ENCODE measurements at regions not wholly inside any gene's neighbourhood (a gene's known extent, or its start where the extent isn't known, plus 50 kb on each side); places are given as distances from the start of the nearest gene placed in this dataset.

- ChIA-PET POLR2A (no interaction called here), CTCF (no interaction called here)
- no peak for DNase-seq (ENCODE audit: extremely low spot score)
- TF ChIP-seq CTBP1 (IDR thresholded peaks at IDR 0.05; ENCODE audit: borderline replicate concordance), result no peak
- no peak for TF ChIP-seq FOXM1 (IDR thresholded peaks at IDR 0.05; ENCODE audit: borderline replicate concordance)
- TF ChIP-seq L3MBTL2 (conservative IDR thresholded peaks at IDR 0.05), result no peak
- no peak for TF ChIP-seq BHLHE40 (IDR thresholded peaks at IDR 0.05; ENCODE audit: borderline replicate concordance)
- TF ChIP-seq FOXA1 (IDR thresholded peaks at IDR 0.05), result no peak
Measured at GRCh38 chr4:106851726-106852125, 184.4 kb downstream of the DKK2 start.

- TF ChIP-seq HDGF (IDR thresholded peaks at IDR 0.05; ENCODE audit: borderline replicate concordance) (no peak), FOXK2 (IDR thresholded peaks at IDR 0.05) (no peak), BHLHE40 (IDR thresholded peaks at IDR 0.05; ENCODE audit: borderline replicate concordance) (no peak), L3MBTL2 (conservative IDR thresholded peaks at IDR 0.05) (no peak), SP1 (IDR thresholded peaks at IDR 0.05) (no peak), SUZ12 (IDR thresholded peaks at IDR 0.05) (no peak), FOXA1 (IDR thresholded peaks at IDR 0.05) (no peak)
- POLR2A ChIA-PET, result no interaction called here
- no peak for DNase-seq (ENCODE audit: extremely low spot score)
- CTCF ChIA-PET, result no interaction called here
Measured at GRCh38 chr4:106850691-106851090, 185.4 kb downstream of the DKK2 start.

GRCh38 chr4:106835919-106836318 lies 200.2 kb downstream of the DKK2 start:
- TF ChIP-seq ARNT (IDR thresholded peaks at IDR 0.05), result no peak
- no peak for TF ChIP-seq SUZ12 (IDR thresholded peaks at IDR 0.05)
- no peak for TF ChIP-seq CTBP1 (IDR thresholded peaks at IDR 0.05; ENCODE audit: borderline replicate concordance)
- TF ChIP-seq LEF1 (IDR thresholded peaks at IDR 0.05; ENCODE audit: borderline replicate concordance), result no peak
- TF ChIP-seq HDGF (IDR thresholded peaks at IDR 0.05; ENCODE audit: borderline replicate concordance), result no peak
- TF ChIP-seq NFRKB (IDR thresholded peaks at IDR 0.05), result no peak
- no peak for TF ChIP-seq L3MBTL2 (conservative IDR thresholded peaks at IDR 0.05)
- TF ChIP-seq TARDBP (IDR thresholded peaks at IDR 0.05), result no peak
- no peak for TF ChIP-seq BHLHE40 (IDR thresholded peaks at IDR 0.05; ENCODE audit: borderline replicate concordance)
- TF ChIP-seq PKNOX1 (IDR thresholded peaks at IDR 0.05), result no peak
- no peak for TF ChIP-seq FOXM1 (IDR thresholded peaks at IDR 0.05; ENCODE audit: borderline replicate concordance)
- no peak for TF ChIP-seq ZNF384 (IDR thresholded peaks at IDR 0.05)
- TF ChIP-seq FOXA1 (IDR thresholded peaks at IDR 0.05), result no peak
- TF ChIP-seq SP1 (IDR thresholded peaks at IDR 0.05), result no peak
- TF ChIP-seq ELF4 (IDR thresholded peaks at IDR 0.05), result no peak
- TF ChIP-seq FOXK2 (IDR thresholded peaks at IDR 0.05), result no peak
- CTCF ChIA-PET, result no interaction called here
- no peak for DNase-seq (ENCODE audit: extremely low spot score)
- POLR2A ChIA-PET, result no interaction called here

GRCh38 chr4:106830879-106831278 lies 205.2 kb downstream of the DKK2 start:
- DNase-seq (ENCODE audit: extremely low spot score), result no peak
- TF ChIP-seq BHLHE40 (IDR thresholded peaks at IDR 0.05; ENCODE audit: borderline replicate concordance) (no peak), LEF1 (IDR thresholded peaks at IDR 0.05; ENCODE audit: borderline replicate concordance) (no peak), HDGF (IDR thresholded peaks at IDR 0.05; ENCODE audit: borderline replicate concordance) (no peak), L3MBTL2 (conservative IDR thresholded peaks at IDR 0.05) (no peak), ELF4 (IDR thresholded peaks at IDR 0.05) (no peak), NFRKB (IDR thresholded peaks at IDR 0.05) (no peak), SUZ12 (IDR thresholded peaks at IDR 0.05) (no peak), TARDBP (IDR thresholded peaks at IDR 0.05) (no peak), CTBP1 (IDR thresholded peaks at IDR 0.05; ENCODE audit: borderline replicate concordance) (no peak), FOXK2 (IDR thresholded peaks at IDR 0.05) (no peak), FOXM1 (IDR thresholded peaks at IDR 0.05; ENCODE audit: borderline replicate concordance) (no peak), SP1 (IDR thresholded peaks at IDR 0.05) (no peak), ARNT (IDR thresholded peaks at IDR 0.05) (no peak), FOXA1 (IDR thresholded peaks at IDR 0.05) (no peak)
- ChIA-PET CTCF (no interaction called here), POLR2A (no interaction called here)

- ChIA-PET POLR2A (no interaction called here), CTCF (no interaction called here)
- no peak for DNase-seq (ENCODE audit: extremely low spot score)
Measured at GRCh38 chr4:106818764-106819163, 217.3 kb downstream of the DKK2 start.

GRCh38 chr4:106816496-106816895 lies 219.6 kb downstream of the DKK2 start:
- TF ChIP-seq LEF1 (IDR thresholded peaks at IDR 0.05; ENCODE audit: borderline replicate concordance) (no peak), ELF4 (IDR thresholded peaks at IDR 0.05) (no peak), CTBP1 (IDR thresholded peaks at IDR 0.05; ENCODE audit: borderline replicate concordance) (no peak), SUZ12 (IDR thresholded peaks at IDR 0.05) (no peak), BHLHE40 (IDR thresholded peaks at IDR 0.05; ENCODE audit: borderline replicate concordance) (no peak), ARNT (IDR thresholded peaks at IDR 0.05) (no peak), HDGF (IDR thresholded peaks at IDR 0.05; ENCODE audit: borderline replicate concordance) (no peak), L3MBTL2 (conservative IDR thresholded peaks at IDR 0.05) (no peak), PKNOX1 (IDR thresholded peaks at IDR 0.05) (no peak), SP1 (IDR thresholded peaks at IDR 0.05) (no peak)
- CTCF ChIA-PET, result no interaction called here
- POLR2A ChIA-PET, result no interaction called here
- DNase-seq (ENCODE audit: extremely low spot score), result no peak

More at GRCh38 chr4:106818764-106819163, 217.3 kb downstream of the DKK2 start:
- TF ChIP-seq CTBP1 (IDR thresholded peaks at IDR 0.05; ENCODE audit: borderline replicate concordance) (no peak), ELF4 (IDR thresholded peaks at IDR 0.05) (no peak), LEF1 (IDR thresholded peaks at IDR 0.05; ENCODE audit: borderline replicate concordance) (no peak), SUZ12 (IDR thresholded peaks at IDR 0.05) (no peak), HDGF (IDR thresholded peaks at IDR 0.05; ENCODE audit: borderline replicate concordance) (no peak), ARNT (IDR thresholded peaks at IDR 0.05) (no peak), TARDBP (IDR thresholded peaks at IDR 0.05) (no peak), FOXA1 (IDR thresholded peaks at IDR 0.05) (no peak), FOXM1 (IDR thresholded peaks at IDR 0.05; ENCODE audit: borderline replicate concordance) (no peak)

GRCh38 chr4:106810122-106810521 lies 226.0 kb downstream of the DKK2 start:
- TF ChIP-seq SP1 (IDR thresholded peaks at IDR 0.05) (no peak), ARNT (IDR thresholded peaks at IDR 0.05) (no peak), FOXK2 (IDR thresholded peaks at IDR 0.05) (no peak), HDGF (IDR thresholded peaks at IDR 0.05; ENCODE audit: borderline replicate concordance) (no peak), LEF1 (IDR thresholded peaks at IDR 0.05; ENCODE audit: borderline replicate concordance) (no peak), NFRKB (IDR thresholded peaks at IDR 0.05) (no peak), L3MBTL2 (conservative IDR thresholded peaks at IDR 0.05) (no peak), ZNF384 (IDR thresholded peaks at IDR 0.05) (no peak), ELF4 (IDR thresholded peaks at IDR 0.05) (no peak), TARDBP (IDR thresholded peaks at IDR 0.05) (no peak), BHLHE40 (IDR thresholded peaks at IDR 0.05; ENCODE audit: borderline replicate concordance) (no peak), FOXM1 (IDR thresholded peaks at IDR 0.05; ENCODE audit: borderline replicate concordance) (no peak)
- DNase-seq (ENCODE audit: extremely low spot score), result no peak
- POLR2A ChIA-PET, result no interaction called here
- CTCF ChIA-PET, result no interaction called here
